DND-41 (cell line): ENCODE measurements at regions not wholly inside any gene's neighbourhood (a gene's known extent, or its start where the extent isn't known, plus 50 kb on each side); places are given as distances from the start of the nearest gene placed in this dataset.

Source experiments
- ATAC-seq: fragments of 200-7000 bp; cut with Tn5 transposase; 3 replicates; pipeline ENCODE4 v1.9.1; 2021; ENCODE audit warnings: low read depth; ENCODE audit not compliant: insufficient read depth
- DNase-seq: peaks from one replicate; pipeline ENCODE4 v3.0.0-alpha.2; 2020
- H2AFZ ChIP-seq: 2 replicates; pipeline ENCODE4 v1.6.0; 2012; ENCODE audit warnings: low read depth, low read length
- H3K27ac ChIP-seq: 2 replicates; pipeline ENCODE4 v1.5.1; 2012; ENCODE audit warnings: low read length, inconsistent platforms
- H3K27me3 ChIP-seq: fragments of 200-600 bp; sonication (generic); 2 replicates; pipeline ENCODE4 v1.6.0; 2012; ENCODE audit warnings: low read length, mild to moderate bottlenecking, inconsistent platforms; ENCODE audit not compliant: insufficient read depth, poor library complexity
- H3K36me3 ChIP-seq: 2 replicates; pipeline ENCODE4 v1.5.1; 2012; ENCODE audit warnings: low read length, inconsistent platforms; ENCODE audit not compliant: insufficient read depth
- H3K4me1 ChIP-seq: 2 replicates; pipeline ENCODE4 v1.5.1; 2012; ENCODE audit warnings: mild to moderate bottlenecking, low read length; ENCODE audit not compliant: insufficient read depth
- H3K4me2 ChIP-seq: 2 replicates; pipeline ENCODE4 v1.6.0; 2012; ENCODE audit warnings: mild to moderate bottlenecking, moderate library complexity, low read length, inconsistent platforms; ENCODE audit not compliant: insufficient read depth
- H3K4me3 ChIP-seq, 2 experiments: fragments of 200-600 bp in 1 of 2; shearing (Covaris generic) in 1 of 2; 2 replicates each; pipeline ENCODE4 v1.5.1; 2012 to 2016; ENCODE audit warnings: inconsistent platforms in 2 of 2, low read length in 2 of 2, mild to moderate bottlenecking in 2 of 2, low read depth in 1 of 2, moderate library complexity in 1 of 2
- H3K79me2 ChIP-seq: 2 replicates; pipeline ENCODE4 v1.6.0; 2012; ENCODE audit warnings: low read length, inconsistent platforms; ENCODE audit not compliant: insufficient read depth
- H3K9ac ChIP-seq: 2 replicates; pipeline ENCODE4 v1.6.0; 2012; ENCODE audit warnings: low read depth, mild to moderate bottlenecking, inconsistent platforms, low read length, moderate library complexity
- H3K9me3 ChIP-seq: 2 replicates; pipeline ENCODE4 v1.5.1; 2012; ENCODE audit warnings: low read length, moderate library complexity, mild to moderate bottlenecking, inconsistent platforms; ENCODE audit not compliant: insufficient read depth, severe bottlenecking
- H4K20me1 ChIP-seq: 2 replicates; pipeline ENCODE4 v1.6.0; 2012; ENCODE audit warnings: low read length; ENCODE audit not compliant: insufficient read depth
- CTCF ChIP-seq: IDR thresholded peaks from 2 replicates; pipeline ENCODE4 v1.5.1; 2012; ENCODE audit warnings: borderline replicate concordance, low read length, moderate library complexity, mild to moderate bottlenecking; ENCODE audit not compliant: poor library complexity, severe bottlenecking; ENCODE audit errors: extremely low read depth
- EZH2 ChIP-seq: IDR thresholded peaks from 3 replicates; pipeline ENCODE4 v1.6.1; 2012; ENCODE audit warnings: borderline replicate concordance, low read depth, mild to moderate bottlenecking, moderate library complexity, low read length, inconsistent platforms; ENCODE audit not compliant: severe bottlenecking

GRCh38 chr16:73125850-73126524 lies 78.1 kb upstream of the ZFHX3 start:
- Histone ChIP-seq H3K9me3 (no peaks in the 10 kb centered on the region), H2AFZ (no peak overlapping the region), H3K4me1 (no peaks in the 10 kb centered on the region), H3K9ac (no peak overlapping the region), H3K27ac (no peak overlapping the region), H3K79me2 (no peaks in the 10 kb centered on the region), H3K4me3 (no peak overlapping the region), H4K20me1 (no peaks in the 10 kb centered on the region), H3K27me3 (no peaks in the 10 kb centered on the region), H3K4me2 (no peak overlapping the region), H3K36me3 (no peaks in the 10 kb centered on the region)
- ATAC-seq (no peak), DNase-seq (no peak)
- TF ChIP-seq EZH2 (no peak), CTCF (no peak)

GRCh38 chr16:73124665-73125375 lies 76.9 kb upstream of the ZFHX3 start:
- Histone ChIP-seq H3K4me2 (no peak overlapping the region), H3K4me1 (no peaks in the 10 kb centered on the region), H3K9ac (no peak overlapping the region), H4K20me1 (no peaks in the 10 kb centered on the region), H3K79me2 (no peaks in the 10 kb centered on the region), H3K4me3 (no peak overlapping the region), H2AFZ (no peak overlapping the region), H3K27me3 (no peaks in the 10 kb centered on the region), H3K36me3 (no peaks in the 10 kb centered on the region), H3K9me3 (no peaks in the 10 kb centered on the region), H3K27ac (no peak overlapping the region)
- ATAC-seq, result no peak
- TF ChIP-seq CTCF (no peak), EZH2 (no peak)
- no peak for DNase-seq

- DNase-seq (no peak), ATAC-seq (no peak)
- H3K27ac ChIP-seq, result no peak overlapping the region
- H3K4me2 ChIP-seq, result no peak overlapping the region
- H3K9me3 ChIP-seq, result no peaks in the 10 kb centered on the region
- H3K27me3 ChIP-seq, result no peaks in the 10 kb centered on the region
- no peaks in the 10 kb centered on the region for H3K36me3 ChIP-seq
- no peaks in the 10 kb centered on the region for H3K4me1 ChIP-seq
- H3K4me3 ChIP-seq, result no peak overlapping the region
- TF ChIP-seq CTCF, result no peak
- TF ChIP-seq EZH2, result no peak
- no peak overlapping the region for H3K9ac ChIP-seq
- H3K79me2 ChIP-seq, result no peaks in the 10 kb centered on the region
- no peak overlapping the region for H2AFZ ChIP-seq
- no peaks in the 10 kb centered on the region for H4K20me1 ChIP-seq
Observed at GRCh38 chr16:73124097-73124652, 76.2 kb upstream of the ZFHX3 start.
